ENCODE measurements at regions not wholly inside any gene's neighbourhood (a gene's known extent, or its start where the extent isn't known, plus 50 kb on each side); places are given as distances from the start of the nearest gene placed in this dataset.

DNA sequence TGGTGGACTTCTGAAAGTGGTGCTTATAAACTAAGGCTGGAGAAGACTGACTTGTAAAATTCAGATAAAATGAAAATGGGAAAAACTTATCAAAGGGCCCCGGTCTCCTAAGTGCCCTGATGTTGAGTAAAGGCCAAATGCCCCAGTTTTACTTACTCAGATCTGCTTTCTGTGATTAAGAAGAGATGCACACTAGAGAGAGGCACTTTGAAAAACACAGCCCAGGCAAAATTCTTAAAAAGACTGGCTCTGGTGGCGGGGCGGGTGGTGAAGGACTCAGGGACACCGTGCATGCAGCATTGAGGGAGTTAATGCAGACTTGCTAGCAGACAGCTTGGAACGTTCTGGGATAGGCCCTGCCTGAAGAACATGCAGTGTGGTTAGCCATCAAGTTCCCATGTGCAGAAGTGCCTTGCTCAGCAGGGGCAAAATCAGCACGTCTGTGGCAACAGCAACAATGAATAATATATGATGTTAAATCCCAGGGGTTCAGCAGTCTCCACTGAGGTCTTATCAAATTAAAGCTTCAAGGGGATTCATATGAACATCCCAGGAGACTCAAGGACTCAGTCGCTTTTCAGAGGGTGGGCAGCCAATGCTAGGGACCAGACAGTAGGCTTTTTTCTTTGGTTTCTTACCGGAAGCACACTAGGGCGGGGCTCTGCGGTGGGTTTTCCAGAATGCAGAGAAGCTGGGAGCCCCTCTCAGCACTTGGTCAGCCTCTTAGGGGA, 105.0 kb downstream of the DAD1 start:
- DNase-seq = no peak
- peaks cover 0 to 2% (median 0%) of the 10 kb centered on the region in 3 donors for H3K4me1 ChIP-seq (ENCODE audit: control insufficient read depth in 3 of 3, insufficient read depth in 2 of 3, low read depth in 1 of 3, low read length in 2 of 3)
- 74 to 85% (median 78%) methylated on average over 10 of the region's 10 CpGs for WGBS, 3 donors
- no peak for FAIRE-seq
- peak overlapping the region in 1 of 3 donors; percentile 54 for H3K27ac ChIP-seq (ENCODE audit: low read depth in 1 of 3, low read length in 2 of 3)
- no peaks in the 10 kb centered on the region for H3K27me3 ChIP-seq (ENCODE audit: control insufficient read depth in 3 of 3, insufficient read depth in 3 of 3, low read length in 3 of 3)
- H3K9me3 ChIP-seq (ENCODE audit: control insufficient read depth in 2 of 2, insufficient read depth in 1 of 2, low read depth in 1 of 2, low read length in 1 of 2) = no peaks in the 10 kb centered on the region
- H3K36me3 ChIP-seq (ENCODE audit: control insufficient read depth in 3 of 3, insufficient read depth in 2 of 3, low read depth in 1 of 3, low read length in 3 of 3) = no peaks in the 10 kb centered on the region
- peak overlapping the region in 1 of 3 donors; percentile 16 for H3K4me3 ChIP-seq (ENCODE audit: low read depth in 1 of 3, low read length in 3 of 3)

DNA sequence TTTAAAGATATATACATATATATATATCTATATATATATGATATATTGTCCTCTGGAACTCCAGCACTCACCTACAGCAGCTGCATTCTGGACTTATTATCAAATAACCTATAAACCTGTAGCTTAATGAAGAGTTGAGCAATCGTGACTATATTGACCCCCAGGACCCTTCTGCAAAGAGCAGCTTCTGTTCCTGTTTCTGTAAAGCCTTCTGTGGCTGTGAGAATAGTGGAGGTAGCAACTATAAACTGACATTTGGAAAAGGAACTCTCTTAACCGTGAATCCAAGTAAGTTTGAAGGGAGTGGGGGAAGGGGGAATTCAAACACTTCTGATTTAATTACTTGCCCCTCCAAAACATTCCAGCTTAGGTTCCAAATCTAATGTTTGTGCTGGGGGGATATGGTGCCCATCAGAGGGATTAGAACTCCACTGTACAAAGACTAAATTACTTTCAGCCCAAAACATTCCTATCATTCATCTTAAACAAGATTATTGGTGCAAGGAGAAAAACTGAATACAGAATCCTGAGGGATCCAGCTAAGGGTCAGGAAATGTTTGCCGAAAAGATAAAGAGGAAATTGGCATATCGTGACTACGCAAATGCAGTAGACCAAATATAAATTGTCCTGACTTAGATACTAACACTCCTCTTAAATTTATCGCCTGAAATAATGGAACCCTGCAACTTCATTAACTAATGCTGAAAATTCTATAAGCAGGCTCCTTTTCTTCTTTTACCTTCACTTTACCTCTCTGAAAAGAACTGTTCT, 106.1 kb downstream of the DAD1 start:
- Histone ChIP-seq H3K4me3 (ENCODE audit: low read depth in 1 of 3, low read length in 3 of 3) (no peak overlapping the region), H3K27me3 (ENCODE audit: control insufficient read depth in 3 of 3, insufficient read depth in 3 of 3, low read length in 3 of 3) (no peaks in the 10 kb centered on the region), H3K36me3 (ENCODE audit: control insufficient read depth in 3 of 3, insufficient read depth in 2 of 3, low read depth in 1 of 3, low read length in 3 of 3) (no peaks in the 10 kb centered on the region), H3K4me1 (ENCODE audit: control insufficient read depth in 3 of 3, insufficient read depth in 2 of 3, low read depth in 1 of 3, low read length in 2 of 3) (peaks cover 0 to 4% (median 4%) of the 10 kb centered on the region in 3 donors), H3K9me3 (ENCODE audit: control insufficient read depth in 2 of 2, insufficient read depth in 1 of 2, low read depth in 1 of 2, low read length in 1 of 2) (no peaks in the 10 kb centered on the region), H3K27ac (ENCODE audit: low read depth in 1 of 3, low read length in 2 of 3) (no peak overlapping the region)
- 72 to 77% (median 72%) methylated on average over 6 of the region's 6 CpGs for WGBS, 3 donors
- DNase-seq (no peak), FAIRE-seq (no peak)

DNA sequence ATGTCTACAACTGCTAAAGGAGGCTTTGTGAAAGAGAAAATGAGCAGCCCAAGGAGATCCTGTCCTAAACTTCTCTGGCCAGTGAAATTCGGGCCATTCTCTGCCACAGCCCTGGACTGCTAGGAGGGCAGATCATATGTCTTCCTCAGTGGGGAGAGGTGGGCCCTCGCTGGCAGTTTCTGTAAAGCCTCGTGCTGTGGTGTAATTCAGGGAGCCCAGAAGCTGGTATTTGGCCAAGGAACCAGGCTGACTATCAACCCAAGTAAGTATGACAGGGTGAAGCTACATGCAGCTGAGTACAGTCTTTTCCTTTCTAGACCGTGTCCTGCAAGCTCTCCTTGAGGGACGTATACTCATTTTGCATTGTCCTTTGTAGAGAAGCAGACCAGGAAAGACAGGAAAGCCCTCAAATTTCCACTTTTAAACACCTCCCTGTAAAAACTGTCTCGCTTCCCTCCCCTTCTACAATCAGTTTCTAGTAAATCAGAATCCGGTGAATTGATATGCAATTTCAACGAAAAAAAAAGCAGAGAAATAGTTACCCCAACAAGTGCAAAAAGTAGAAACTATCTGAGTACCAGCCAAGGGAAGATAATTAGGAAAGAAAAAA, 106.8 kb downstream of the DAD1 start:
- Histone ChIP-seq H3K27me3 (ENCODE audit: control insufficient read depth in 3 of 3, insufficient read depth in 3 of 3, low read length in 3 of 3) (no peaks in the 10 kb centered on the region), H3K9me3 (ENCODE audit: control insufficient read depth in 2 of 2, insufficient read depth in 1 of 2, low read depth in 1 of 2, low read length in 1 of 2) (no peaks in the 10 kb centered on the region), H3K4me1 (ENCODE audit: control insufficient read depth in 3 of 3, insufficient read depth in 2 of 3, low read depth in 1 of 3, low read length in 2 of 3) (peaks cover 0 to 4% (median 4%) of the 10 kb centered on the region in 3 donors), H3K4me3 (ENCODE audit: low read depth in 1 of 3, low read length in 3 of 3) (no peak overlapping the region), H3K36me3 (ENCODE audit: control insufficient read depth in 3 of 3, insufficient read depth in 2 of 3, low read depth in 1 of 3, low read length in 3 of 3) (no peaks in the 10 kb centered on the region), H3K27ac (ENCODE audit: low read depth in 1 of 3, low read length in 2 of 3) (peak overlapping the region in 1 of 3 donors; percentile 6)
- DNase-seq = no peak
- WGBS, 3 donors = 73 to 86% (median 83%) methylated on average over 8 of the region's 8 CpGs
- no peak for FAIRE-seq

DNA sequence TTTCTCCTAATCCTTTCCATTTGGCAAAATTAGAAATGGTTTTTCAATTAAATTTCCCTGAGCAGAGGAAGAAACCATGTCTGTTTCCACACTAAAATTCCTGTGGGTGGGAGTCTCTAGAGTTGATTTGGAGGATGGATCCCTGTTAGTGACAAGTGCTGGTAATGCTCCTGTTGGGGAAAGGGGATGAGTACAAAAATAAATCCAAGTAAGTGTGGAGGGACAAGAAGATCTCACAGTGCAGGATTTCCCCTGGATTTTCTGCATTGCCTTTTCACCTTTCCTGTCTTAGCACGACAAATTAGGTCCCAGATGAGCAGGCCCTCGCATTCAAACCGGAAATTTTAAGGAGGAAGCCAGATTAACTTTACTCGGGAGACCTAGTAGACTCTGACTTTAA, 107.5 kb downstream of the DAD1 start:
- FAIRE-seq = no peak
- 66 to 87% (median 81%) methylated on average over 4 of the region's 4 CpGs for WGBS, 3 donors

DNA sequence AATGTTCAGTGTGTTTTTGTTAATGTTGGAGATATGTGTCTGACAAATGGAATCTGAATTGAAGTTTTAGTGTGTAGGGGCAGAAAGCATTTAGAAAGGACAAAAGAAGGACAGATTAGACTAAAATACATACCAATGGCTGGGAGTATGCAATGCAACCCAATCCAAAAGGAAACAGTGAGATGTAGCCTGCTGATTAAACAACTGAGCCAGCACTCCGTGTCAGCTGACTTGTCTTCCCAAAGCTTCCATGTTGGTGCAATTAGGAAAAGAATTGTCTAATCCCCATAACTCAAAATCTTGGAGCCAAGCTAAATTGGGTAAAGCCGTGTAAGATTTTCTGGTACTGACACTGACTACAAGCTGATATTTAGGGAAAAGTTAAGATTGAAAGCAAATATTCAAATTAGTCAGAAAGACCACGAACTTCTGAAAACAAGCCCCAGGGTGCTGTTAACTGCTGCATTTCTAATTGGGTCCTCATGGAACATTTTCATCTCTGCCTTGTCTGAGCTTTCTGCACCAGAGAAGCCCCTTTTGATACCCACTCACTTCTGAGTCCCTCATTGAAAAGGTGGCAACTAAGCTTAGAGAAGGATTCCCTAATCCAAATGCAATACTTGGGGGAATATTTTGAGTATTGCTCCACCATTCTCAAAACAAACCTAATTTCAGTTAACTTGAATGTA, 109.1 kb downstream of the DAD1 start:
- WGBS, 3 donors = 50 to 68% (median 62%) methylated on average over 3 of the region's 3 CpGs
- no peak overlapping the region for H3K27ac ChIP-seq (ENCODE audit: low read depth in 1 of 3, low read length in 2 of 3)
- no peak for DNase-seq
- H3K9me3 ChIP-seq (ENCODE audit: control insufficient read depth in 2 of 2, insufficient read depth in 1 of 2, low read depth in 1 of 2, low read length in 1 of 2) = no peaks in the 10 kb centered on the region
- FAIRE-seq = no peak
- no peaks in the 10 kb centered on the region for H3K27me3 ChIP-seq (ENCODE audit: control insufficient read depth in 3 of 3, insufficient read depth in 3 of 3, low read length in 3 of 3)
- no peaks in the 10 kb centered on the region for H3K36me3 ChIP-seq (ENCODE audit: control insufficient read depth in 3 of 3, insufficient read depth in 2 of 3, low read depth in 1 of 3, low read length in 3 of 3)
- H3K4me3 ChIP-seq (ENCODE audit: low read depth in 1 of 3, low read length in 3 of 3) = no peak overlapping the region
- H3K4me1 ChIP-seq (ENCODE audit: control insufficient read depth in 3 of 3, insufficient read depth in 2 of 3, low read depth in 1 of 3, low read length in 2 of 3) = peaks cover 0 to 4% (median 4%) of the 10 kb centered on the region in 3 donors

More for the DNA sequence above, 107.5 kb downstream of the DAD1 start:
- DNase-seq = no peak
- H3K36me3 ChIP-seq (ENCODE audit: control insufficient read depth in 3 of 3, insufficient read depth in 2 of 3, low read depth in 1 of 3, low read length in 3 of 3) = no peaks in the 10 kb centered on the region
- no peak overlapping the region for H3K27ac ChIP-seq (ENCODE audit: low read depth in 1 of 3, low read length in 2 of 3)
- H3K4me3 ChIP-seq (ENCODE audit: low read depth in 1 of 3, low read length in 3 of 3) = no peak overlapping the region
- H3K27me3 ChIP-seq (ENCODE audit: control insufficient read depth in 3 of 3, insufficient read depth in 3 of 3, low read length in 3 of 3) = no peaks in the 10 kb centered on the region
- peaks cover 0 to 4% (median 4%) of the 10 kb centered on the region in 3 donors for H3K4me1 ChIP-seq (ENCODE audit: control insufficient read depth in 3 of 3, insufficient read depth in 2 of 3, low read depth in 1 of 3, low read length in 2 of 3)
- no peaks in the 10 kb centered on the region for H3K9me3 ChIP-seq (ENCODE audit: control insufficient read depth in 2 of 2, insufficient read depth in 1 of 2, low read depth in 1 of 2, low read length in 1 of 2)

DNA sequence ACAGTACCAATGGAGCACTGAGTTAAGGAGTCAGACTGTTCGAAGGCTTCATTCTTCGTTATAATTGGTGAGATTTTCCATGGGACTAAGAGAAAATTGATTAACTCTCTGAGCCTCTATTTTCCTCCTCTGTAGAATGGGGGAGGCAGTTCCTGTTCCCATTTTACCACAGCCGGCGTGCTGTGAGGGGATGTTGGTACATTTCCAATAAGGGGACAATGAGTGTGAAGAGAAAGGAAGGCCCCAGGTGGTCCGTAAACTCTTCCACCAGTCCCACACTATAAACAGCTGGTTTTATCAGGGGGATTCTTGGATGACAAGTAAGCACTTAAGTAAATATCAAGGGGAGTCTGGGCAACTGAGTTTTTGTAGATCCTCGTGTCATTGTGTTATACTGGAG, 109.9 kb downstream of the DAD1 start:
- H3K9me3 ChIP-seq (ENCODE audit: control insufficient read depth in 2 of 2, insufficient read depth in 1 of 2, low read depth in 1 of 2, low read length in 1 of 2) = no peaks in the 10 kb centered on the region
- peak overlapping the region in 1 of 3 donors; percentile 49 for H3K27ac ChIP-seq (ENCODE audit: low read depth in 1 of 3, low read length in 2 of 3)
- FAIRE-seq (no peak), DNase-seq (no peak)
- H3K27me3 ChIP-seq (ENCODE audit: control insufficient read depth in 3 of 3, insufficient read depth in 3 of 3, low read length in 3 of 3) = no peaks in the 10 kb centered on the region
- H3K4me1 ChIP-seq (ENCODE audit: control insufficient read depth in 3 of 3, insufficient read depth in 2 of 3, low read depth in 1 of 3, low read length in 2 of 3) = peaks cover 0 to 4% (median 4%) of the 10 kb centered on the region in 3 donors
- H3K4me3 ChIP-seq (ENCODE audit: low read depth in 1 of 3, low read length in 3 of 3) = no peak overlapping the region
- WGBS, 3 donors = 81 to 84% (median 82%) methylated on average over 6 of the region's 6 CpGs
- H3K36me3 ChIP-seq (ENCODE audit: control insufficient read depth in 3 of 3, insufficient read depth in 2 of 3, low read depth in 1 of 3, low read length in 3 of 3) = no peaks in the 10 kb centered on the region

DNA sequence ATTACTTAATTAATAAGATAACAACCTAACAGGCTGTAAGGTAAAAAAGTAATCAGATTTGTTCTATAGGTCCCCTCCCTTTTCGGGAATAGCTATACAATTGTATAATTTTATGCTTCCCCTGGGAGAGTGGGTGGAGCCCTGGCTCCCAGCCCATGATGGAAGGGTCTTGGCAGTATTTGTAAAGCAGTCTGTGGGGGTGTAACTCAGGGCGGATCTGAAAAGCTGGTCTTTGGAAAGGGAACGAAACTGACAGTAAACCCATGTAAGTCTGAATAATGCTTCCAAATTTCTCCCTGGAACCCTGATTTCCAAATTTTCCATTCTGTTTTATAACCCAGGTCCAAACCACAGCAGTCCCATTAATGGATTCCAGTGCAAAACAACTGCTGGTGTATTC, 110.4 kb downstream of the DAD1 start:
- DNase-seq = peak in 1 of 2 donors; percentile 34

DNA sequence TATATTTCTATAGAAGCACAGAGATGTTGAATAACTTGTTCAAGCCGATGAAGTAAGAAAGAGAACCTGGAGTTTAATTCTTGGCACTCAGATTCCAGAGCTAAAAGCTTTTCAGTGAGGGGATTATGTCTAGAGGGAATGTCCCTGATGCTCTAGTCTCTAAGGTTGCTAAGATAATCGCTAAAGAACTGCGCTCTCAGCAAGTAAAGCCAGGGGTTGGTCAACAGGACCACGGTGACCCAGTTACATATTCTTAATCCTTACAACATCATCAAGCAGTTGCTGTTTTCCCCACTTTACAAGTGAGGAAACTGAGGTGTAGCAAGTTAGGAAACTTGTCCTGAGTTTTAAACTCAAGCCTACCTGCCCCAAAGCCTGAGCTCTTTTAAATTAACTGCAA, 110.8 kb downstream of the DAD1 start:
- WGBS, 3 donors = 68 to 79% (median 73%) methylated on average over 4 of the region's 4 CpGs
- H3K4me1 ChIP-seq (ENCODE audit: control insufficient read depth in 3 of 3, insufficient read depth in 2 of 3, low read depth in 1 of 3, low read length in 2 of 3) = peaks cover 0 to 4% (median 4%) of the 10 kb centered on the region in 3 donors
- no peak for FAIRE-seq

More for the DNA sequence above, 110.4 kb downstream of the DAD1 start:
- no peaks in the 10 kb centered on the region for H3K9me3 ChIP-seq (ENCODE audit: control insufficient read depth in 2 of 2, insufficient read depth in 1 of 2, low read depth in 1 of 2, low read length in 1 of 2)
- H3K27me3 ChIP-seq (ENCODE audit: control insufficient read depth in 3 of 3, insufficient read depth in 3 of 3, low read length in 3 of 3) = no peaks in the 10 kb centered on the region
- H3K4me3 ChIP-seq (ENCODE audit: low read depth in 1 of 3, low read length in 3 of 3) = no peak overlapping the region
- no peak for FAIRE-seq
- H3K36me3 ChIP-seq (ENCODE audit: control insufficient read depth in 3 of 3, insufficient read depth in 2 of 3, low read depth in 1 of 3, low read length in 3 of 3) = no peaks in the 10 kb centered on the region
- peaks cover 0 to 4% (median 4%) of the 10 kb centered on the region in 3 donors for H3K4me1 ChIP-seq (ENCODE audit: control insufficient read depth in 3 of 3, insufficient read depth in 2 of 3, low read depth in 1 of 3, low read length in 2 of 3)
- 14 to 24% (median 24%) methylated on average over 3 of the region's 3 CpGs for WGBS, 3 donors
- peak overlapping the region in 1 of 3 donors; percentile 49 for H3K27ac ChIP-seq (ENCODE audit: low read depth in 1 of 3, low read length in 2 of 3)

More for the DNA sequence above, 110.8 kb downstream of the DAD1 start:
- no peak for DNase-seq
- no peak overlapping the region for H3K27ac ChIP-seq (ENCODE audit: low read depth in 1 of 3, low read length in 2 of 3)
- H3K9me3 ChIP-seq (ENCODE audit: control insufficient read depth in 2 of 2, insufficient read depth in 1 of 2, low read depth in 1 of 2, low read length in 1 of 2) = no peaks in the 10 kb centered on the region
- no peaks in the 10 kb centered on the region for H3K27me3 ChIP-seq (ENCODE audit: control insufficient read depth in 3 of 3, insufficient read depth in 3 of 3, low read length in 3 of 3)
- no peak overlapping the region for H3K4me3 ChIP-seq (ENCODE audit: low read depth in 1 of 3, low read length in 3 of 3)
- H3K36me3 ChIP-seq (ENCODE audit: control insufficient read depth in 3 of 3, insufficient read depth in 2 of 3, low read depth in 1 of 3, low read length in 3 of 3) = no peaks in the 10 kb centered on the region
